Type B pancreatic cell (in vitro differentiated cells): ENCODE measurements at regions not wholly inside any gene's neighbourhood (a gene's known extent, or its start where the extent isn't known, plus 50 kb on each side); places are given as distances from the start of the nearest gene placed in this dataset.
A peak's percentile ranks its signal among the peaks of the same experiment; 100 is the strongest.

Source experiments
- DNase-seq: peaks from one replicate; pipeline ENCODE4 v3.0.0; 2021; ENCODE audit warnings: mixed read lengths; ENCODE audit not compliant: unreplicated experiment; ENCODE audit errors: extremely low spot score
- H3K27ac Mint-ChIP-seq: 2 replicates; pipeline ENCODE4 v1.8.0; 2021; ENCODE audit warnings: mild to moderate bottlenecking, mixed read lengths
- H3K27me3 Mint-ChIP-seq: 2 replicates; pipeline ENCODE4 v1.8.0; 2021; ENCODE audit warnings: mixed read lengths
- H3K36me3 Mint-ChIP-seq: 2 replicates; pipeline ENCODE4 v1.8.0; 2021; ENCODE audit warnings: mixed read lengths
- H3K4me1 Mint-ChIP-seq: one replicate; pipeline ENCODE4 v1.8.0; 2021; ENCODE audit warnings: mixed read lengths; ENCODE audit not compliant: unreplicated experiment
- H3K4me3 Mint-ChIP-seq: 2 replicates; pipeline ENCODE4 v1.8.0; 2021; ENCODE audit warnings: mild to moderate bottlenecking, mixed read lengths
- H3K9me3 Mint-ChIP-seq: 2 replicates; pipeline ENCODE4 v1.8.0; 2021; ENCODE audit warnings: mixed read lengths
- TF ChIP-seq, protein P1 (sequence below): fragments of 200-600 bp; sonication (generic); conservative IDR thresholded peaks from 2 replicates; pipeline ENCODE4 v1.5.0; 2021; ENCODE audit warnings: antibody characterized with exemption, mild to moderate bottlenecking

DNA sequence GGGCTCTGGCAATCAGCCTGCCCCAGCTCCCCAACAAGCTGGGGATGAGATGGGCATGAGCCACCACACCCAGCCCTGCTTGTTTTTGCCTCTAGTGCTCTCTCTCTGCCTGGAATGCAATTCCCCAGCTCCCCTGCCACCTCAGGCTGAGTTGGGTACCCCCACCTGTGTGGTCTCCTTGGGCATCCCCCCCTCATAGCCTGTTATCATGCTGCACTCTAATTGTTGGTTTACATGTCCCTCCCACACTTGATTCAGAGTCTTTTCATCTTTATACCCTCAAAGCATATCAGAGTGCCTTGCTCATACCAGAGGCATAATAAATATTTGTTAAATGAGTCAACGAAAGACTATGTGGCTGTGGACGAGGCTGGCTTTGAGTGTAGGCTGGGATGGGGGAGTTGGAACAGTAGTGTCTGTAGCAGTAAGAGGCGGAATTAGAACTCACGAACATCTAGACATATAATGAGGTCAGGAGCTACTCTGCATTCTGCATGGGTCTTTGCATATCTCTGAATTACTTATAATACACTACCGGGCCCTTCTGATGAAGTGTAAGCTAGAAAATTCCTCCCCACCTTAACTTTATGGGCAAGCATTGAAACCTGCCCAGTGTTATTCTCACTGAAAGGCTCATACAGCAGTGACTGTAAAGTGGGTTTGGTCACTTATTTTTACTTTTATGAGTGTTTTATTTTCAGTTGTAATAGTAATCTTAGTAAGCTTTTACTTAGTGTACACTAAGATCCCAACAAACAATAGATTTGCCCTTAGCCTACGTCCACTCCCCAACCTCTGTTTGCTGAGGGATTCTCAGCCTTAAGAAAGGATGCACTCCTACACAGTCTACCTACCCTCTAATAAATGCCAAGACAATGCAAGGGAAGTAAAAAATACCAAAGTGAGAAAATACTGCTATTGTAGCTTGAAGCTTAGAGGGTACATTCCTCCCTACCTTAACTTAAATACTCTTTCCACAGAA is 58.7 kb downstream of the EDN1 start:
- Mint-ChIP-seq H3K36me3 (peaks cover 10% of the 10 kb centered on the region), H3K9me3 (peaks cover 16% of the 10 kb centered on the region), H3K4me1 (no peaks in the 10 kb centered on the region), H3K27ac (peak overlapping the region; percentile 35), H3K27me3 (peaks cover 3% of the 10 kb centered on the region), H3K4me3 (no peak overlapping the region)
- TF ChIP-seq, protein P1, sequence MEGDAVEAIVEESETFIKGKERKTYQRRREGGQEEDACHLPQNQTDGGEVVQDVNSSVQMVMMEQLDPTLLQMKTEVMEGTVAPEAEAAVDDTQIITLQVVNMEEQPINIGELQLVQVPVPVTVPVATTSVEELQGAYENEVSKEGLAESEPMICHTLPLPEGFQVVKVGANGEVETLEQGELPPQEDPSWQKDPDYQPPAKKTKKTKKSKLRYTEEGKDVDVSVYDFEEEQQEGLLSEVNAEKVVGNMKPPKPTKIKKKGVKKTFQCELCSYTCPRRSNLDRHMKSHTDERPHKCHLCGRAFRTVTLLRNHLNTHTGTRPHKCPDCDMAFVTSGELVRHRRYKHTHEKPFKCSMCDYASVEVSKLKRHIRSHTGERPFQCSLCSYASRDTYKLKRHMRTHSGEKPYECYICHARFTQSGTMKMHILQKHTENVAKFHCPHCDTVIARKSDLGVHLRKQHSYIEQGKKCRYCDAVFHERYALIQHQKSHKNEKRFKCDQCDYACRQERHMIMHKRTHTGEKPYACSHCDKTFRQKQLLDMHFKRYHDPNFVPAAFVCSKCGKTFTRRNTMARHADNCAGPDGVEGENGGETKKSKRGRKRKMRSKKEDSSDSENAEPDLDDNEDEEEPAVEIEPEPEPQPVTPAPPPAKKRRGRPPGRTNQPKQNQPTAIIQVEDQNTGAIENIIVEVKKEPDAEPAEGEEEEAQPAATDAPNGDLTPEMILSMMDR, result no peak
- no peak for DNase-seq

GRCh38 chr6:12350644-12351170 is 60.5 kb downstream of the EDN1 start:
- H3K4me3 Mint-ChIP-seq, result no peak overlapping the region
- H3K27ac Mint-ChIP-seq, result no peak overlapping the region
- DNase-seq, result no peak
- peaks cover 16% of the 10 kb centered on the region for H3K9me3 Mint-ChIP-seq
- H3K36me3 Mint-ChIP-seq, result peaks cover 10% of the 10 kb centered on the region
- peaks cover 9% of the 10 kb centered on the region for H3K4me1 Mint-ChIP-seq
- H3K27me3 Mint-ChIP-seq, result no peaks in the 10 kb centered on the region
- TF ChIP-seq, protein P1, result no peak

DNA sequence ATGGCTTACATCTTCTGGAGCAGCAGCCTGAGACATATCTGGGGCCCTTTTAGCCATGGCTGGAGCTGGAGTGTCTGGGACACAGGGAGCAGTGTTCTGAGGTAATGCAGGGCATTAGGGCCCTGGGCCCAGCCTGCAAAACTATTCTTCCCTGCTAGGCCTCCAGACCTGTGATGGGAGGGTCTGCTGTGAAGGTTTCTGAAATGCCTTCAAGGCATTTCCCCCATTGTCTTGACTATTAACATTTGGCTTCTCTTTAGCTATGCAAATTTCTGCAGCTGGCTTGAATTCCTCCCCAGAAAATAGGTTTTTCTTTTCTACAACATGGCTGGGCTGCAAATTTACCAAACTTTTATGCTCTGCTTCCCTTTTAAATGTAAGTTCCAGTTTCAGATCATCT is 61.5 kb downstream of the EDN1 start:
- TF ChIP-seq, protein P1, result no peak
- no peak for DNase-seq
- Mint-ChIP-seq H3K36me3 (peaks cover 10% of the 10 kb centered on the region), H3K27me3 (no peaks in the 10 kb centered on the region), H3K4me1 (peaks cover 12% of the 10 kb centered on the region), H3K27ac (no peak overlapping the region), H3K9me3 (peaks cover 16% of the 10 kb centered on the region), H3K4me3 (no peak overlapping the region)

- H3K27me3 Mint-ChIP-seq, result no peaks in the 10 kb centered on the region
- peaks cover 12% of the 10 kb centered on the region for H3K4me1 Mint-ChIP-seq
- H3K36me3 Mint-ChIP-seq, result peaks cover 10% of the 10 kb centered on the region
- peaks cover 12% of the 10 kb centered on the region for H3K9me3 Mint-ChIP-seq
- no peak overlapping the region for H3K4me3 Mint-ChIP-seq
- TF ChIP-seq, protein P1, result no peak
- H3K27ac Mint-ChIP-seq, result no peak overlapping the region
- no peak for DNase-seq
Measured at GRCh38 chr6:12353731-12354130, 63.6 kb downstream of the EDN1 start.

DNA sequence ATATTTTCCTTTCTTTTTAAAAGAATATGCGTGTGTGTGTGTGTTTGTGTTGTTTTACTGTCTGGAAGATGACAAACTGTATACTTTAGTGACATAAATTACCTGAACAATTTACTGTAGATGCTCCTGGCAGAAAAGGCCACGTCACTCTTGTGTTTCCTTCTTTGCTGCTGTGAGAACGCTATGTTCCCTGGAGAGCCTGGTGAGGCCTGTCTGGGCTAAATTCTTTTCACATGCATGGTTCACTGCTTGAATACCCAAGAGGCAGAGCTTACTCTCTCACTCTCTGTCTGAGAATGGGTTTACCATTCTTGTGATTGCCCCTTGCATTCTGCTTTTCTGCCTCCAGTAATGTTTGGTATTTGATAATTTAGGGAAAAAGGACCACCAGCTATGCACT is 64.3 kb downstream of the EDN1 start:
- peak overlapping the region; percentile 27 for H3K27ac Mint-ChIP-seq
- peaks cover 11% of the 10 kb centered on the region for H3K9me3 Mint-ChIP-seq
- TF ChIP-seq, protein P1, result no peak
- peaks cover 10% of the 10 kb centered on the region for H3K36me3 Mint-ChIP-seq
- H3K27me3 Mint-ChIP-seq, result no peaks in the 10 kb centered on the region
- DNase-seq, result no peak
- H3K4me1 Mint-ChIP-seq, result peaks cover 12% of the 10 kb centered on the region
- no peak overlapping the region for H3K4me3 Mint-ChIP-seq
